Ovary (tissue), 3 donors: ENCODE measurements at regions not wholly inside any gene's neighbourhood (a gene's known extent, or its start where the extent isn't known, plus 50 kb on each side); places are given as distances from the start of the nearest gene placed in this dataset.

ENCODE experiments used
- CTCF ChIP-seq, 3 donors: fragments of 450-650 bp in 2 of 3; fragments of 200-600 bp in 1 of 3; IDR thresholded peaks; one replicate each; pipeline versions ENCODE4 v1.5.1 to v1.8.0; 2016 to 2022; ENCODE audit warnings: antibody characterized with exemption in 3 of 3, mild to moderate bottlenecking in 1 of 3
- EP300 ChIP-seq: sonication (generic); formaldehyde crosslinking; IDR thresholded peaks from one replicate; pipeline ENCODE4 v1.6.1; 2017; ENCODE audit warnings: antibody characterized with exemption
- POLR2A ChIP-seq: fragments of 450-650 bp; IDR thresholded peaks from one replicate; pipeline ENCODE4 v1.6.1; 2017; ENCODE audit warnings: antibody characterized with exemption, mild to moderate bottlenecking, moderate library complexity
- donor health status: DM: no; HTN: no; CAD: no.

- TF ChIP-seq POLR2A (no peak), CTCF (IDR thresholded peaks at IDR 0.05) (no peak), EP300 (no peak)
These were observed 310.1 kb downstream of the ETNK1 start for GRCh38 chr12:22935090-22935489.
